Spleen (tissue), 7 donors: ENCODE measurements at regions not wholly inside any gene's neighbourhood (a gene's known extent, or its start where the extent isn't known, plus 50 kb on each side); places are given as distances from the start of the nearest gene placed in this dataset.

Source experiments
- CTCF ChIP-seq, 11 experiments: fragments of 200-600 bp in 7 of 11; fragments of 450-650 bp in 4 of 11; sonication (generic) in 4 of 11; IDR thresholded peaks in 8 of 11; conservative IDR thresholded peaks in 3 of 11; 1 replicate in 7 of 11; 2 replicates in 4 of 11; pipeline versions ENCODE4 v1.4.0 to v1.8.0; 2016 to 2021; ENCODE audit warnings: antibody characterized with exemption in 11 of 11, inconsistent platforms in 4 of 11, mild to moderate bottlenecking in 1 of 11
- POLR2AphosphoS5 ChIP-seq, 3 donors: sonication (generic); formaldehyde crosslinking; IDR thresholded peaks; one replicate each; pipeline ENCODE4 v1.5.1; 2017; ENCODE audit warnings: antibody characterized with exemption in 3 of 3
- donor health status: DM: no; HTN: no; CAD: no; lungs with moderate emphysema.
- donor health status: DM: no; HTN: no; CAD: no.
- donor health status: DM: no; HTN: no; CAD: no.

GRCh38 chr13:53436396-53436795 lies 407.8 kb downstream of the OLFM4 start:
- no peak for TF ChIP-seq CTCF (IDR thresholded peaks at IDR 0.05 in 8 of 11, conservative IDR thresholded peaks at IDR 0.05 in 3 of 11)
- no peak for TF ChIP-seq POLR2AphosphoS5 (IDR thresholded peaks at IDR 0.05)
